Testis (tissue), 2 donors: ENCODE measurements at regions not wholly inside any gene's neighbourhood (a gene's known extent, or its start where the extent isn't known, plus 50 kb on each side); places are given as distances from the start of the nearest gene placed in this dataset.

ENCODE experiments used
- DNase-seq: peaks from one replicate; pipeline ENCODE4 v3.0.0-alpha.2; 2019
- H3K27ac ChIP-seq, 2 donors: fragments of 200-600 bp; sonication (generic); one replicate each; pipeline ENCODE4 v1.5.1; 2019
- H3K27me3 ChIP-seq: fragments of 200-600 bp; sonication (generic); one replicate; pipeline ENCODE4 v1.5.1; 2019
- H3K36me3 ChIP-seq: fragments of 200-600 bp; sonication (generic); one replicate; pipeline ENCODE4 v1.5.1; 2017; ENCODE audit warnings: low read depth; ENCODE audit errors: missing control alignments
- H3K4me1 ChIP-seq: fragments of 200-600 bp; sonication (generic); one replicate; pipeline ENCODE4 v1.5.1; 2019
- H3K4me3 ChIP-seq, 2 donors: fragments of 200-600 bp; sonication (generic); one replicate each; pipeline ENCODE4 v1.5.1; 2017 to 2019
- H3K9me3 ChIP-seq: fragments of 200-600 bp; sonication (generic); one replicate; pipeline ENCODE4 v1.5.1; 2017
- CTCF ChIP-seq, 3 experiments: fragments of 450-650 bp in 2 of 3; fragments of 200-600 bp in 1 of 3; sonication (generic) in 1 of 3; IDR thresholded peaks; one replicate each; pipeline ENCODE4 v1.5.1; 2016 to 2019; ENCODE audit warnings: antibody characterized with exemption in 3 of 3, mild to moderate bottlenecking in 2 of 3, moderate library complexity in 1 of 3
- POLR2A ChIP-seq: fragments of 450-650 bp; IDR thresholded peaks from one replicate; pipeline ENCODE4 v1.6.1; 2017; ENCODE audit warnings: antibody characterized with exemption, mild to moderate bottlenecking, moderate library complexity
- WGBS, 2 donors: methylation state at CpG; one replicate each; pipeline ENCODE4 v1.1.5; 2018; 5-methylcytosine and 5-hydroxymethylcytosine counted together
- intact Hi-C: fragments of 100-400 bp; cut with DNase I; formaldehyde crosslinking; loops from one replicate; pipeline ENCODE4 v1.15.1; 2023; ENCODE audit warnings: low total_unique reads

GRCh38 chr15:47566610-47567009 is 150.7 kb upstream of the SEMA6D start:
- H3K4me3 ChIP-seq = no peak overlapping the region
- no peak for DNase-seq
- TF ChIP-seq CTCF (IDR thresholded peaks at IDR 0.05) = no peak
- TF ChIP-seq POLR2A = no peak
- no peak overlapping the region for H3K27ac ChIP-seq
- intact Hi-C loops = no loop called here
- H3K4me1 ChIP-seq = no peaks in the 10 kb centered on the region
- 81 to 86% methylated on average over 6 of the region's 6 CpGs for WGBS, 2 donors
- no peaks in the 10 kb centered on the region for H3K36me3 ChIP-seq
- no peaks in the 10 kb centered on the region for H3K27me3 ChIP-seq
- no peaks in the 10 kb centered on the region for H3K9me3 ChIP-seq

- DNase-seq = no peak
- intact Hi-C loops = no loop called here
- H3K4me1 ChIP-seq = no peaks in the 10 kb centered on the region
- 84 to 96% methylated on average over 2 of the region's 2 CpGs for WGBS, 2 donors
- H3K27ac ChIP-seq = no peak overlapping the region
- no peaks in the 10 kb centered on the region for H3K9me3 ChIP-seq
- no peak for TF ChIP-seq CTCF (IDR thresholded peaks at IDR 0.05)
- TF ChIP-seq POLR2A = no peak
- H3K4me3 ChIP-seq = no peak overlapping the region
- H3K36me3 ChIP-seq = no peaks in the 10 kb centered on the region
- H3K27me3 ChIP-seq = no peaks in the 10 kb centered on the region
Measured at GRCh38 chr15:47568030-47568429, 149.3 kb upstream of the SEMA6D start.

- WGBS, 2 donors = 97 to 98% methylated on average over 4 of the region's 4 CpGs
- no peaks in the 10 kb centered on the region for H3K36me3 ChIP-seq
Measured at GRCh38 chr15:47570044-47570443, 147.3 kb upstream of the SEMA6D start.

GRCh38 chr15:47570451-47570850 is 146.9 kb upstream of the SEMA6D start:
- no peak overlapping the region for H3K27ac ChIP-seq
- DNase-seq = no peak
- H3K27me3 ChIP-seq = no peaks in the 10 kb centered on the region
- H3K9me3 ChIP-seq = no peaks in the 10 kb centered on the region
- intact Hi-C loops = no loop called here
- H3K4me3 ChIP-seq = no peak overlapping the region
- 68 to 70% methylated on average over 4 of the region's 4 CpGs for WGBS, 2 donors
- TF ChIP-seq CTCF (IDR thresholded peaks at IDR 0.05) = no peak
- no peak for TF ChIP-seq POLR2A
- no peaks in the 10 kb centered on the region for H3K36me3 ChIP-seq
- H3K4me1 ChIP-seq = no peaks in the 10 kb centered on the region

More at GRCh38 chr15:47570044-47570443, 147.3 kb upstream of the SEMA6D start:
- Histone ChIP-seq H3K27ac (no peak overlapping the region), H3K9me3 (no peaks in the 10 kb centered on the region), H3K4me1 (no peaks in the 10 kb centered on the region), H3K4me3 (no peak overlapping the region), H3K27me3 (no peaks in the 10 kb centered on the region)
- intact Hi-C loops = no loop called here
- DNase-seq = no peak
- TF ChIP-seq CTCF (IDR thresholded peaks at IDR 0.05) (no peak), POLR2A (no peak)

- no peaks in the 10 kb centered on the region for H3K4me1 ChIP-seq
- no peak for DNase-seq
- TF ChIP-seq CTCF (IDR thresholded peaks at IDR 0.05) (no peak), POLR2A (no peak)
- no peaks in the 10 kb centered on the region for H3K9me3 ChIP-seq
- no peaks in the 10 kb centered on the region for H3K27me3 ChIP-seq
- no peak overlapping the region for H3K27ac ChIP-seq
- intact Hi-C loops = no loop called here
- H3K36me3 ChIP-seq = no peaks in the 10 kb centered on the region
- whole genome bisulfite sequencing, 2 donors = 50 to 53% methylated on average over 4 of the region's 4 CpGs
- no peak overlapping the region for H3K4me3 ChIP-seq
Measured at GRCh38 chr15:47570881-47571640, 146.2 kb upstream of the SEMA6D start.
